IMR-90 (cell line): ENCODE measurements at regions not wholly inside any gene's neighbourhood (a gene's known extent, or its start where the extent isn't known, plus 50 kb on each side); places are given as distances from the start of the nearest gene placed in this dataset.

Experiments used
- BHLHE40 ChIP-seq: fragments of 150-350 bp; IDR thresholded peaks from 2 replicates; pipeline ENCODE4 v1.6.1; 2016; ENCODE audit warnings: mild to moderate bottlenecking, low read depth, low read length
- MAZ ChIP-seq: IDR thresholded peaks from 2 replicates; pipeline ENCODE4 v1.6.1; 2012; ENCODE audit warnings: low read depth, mild to moderate bottlenecking, low read length, improper control_type of control experiment, moderate library complexity, borderline replicate concordance
- MXI1 ChIP-seq: IDR thresholded peaks from 2 replicates; pipeline ENCODE4 v1.6.1; 2012; ENCODE audit warnings: low read depth, mild to moderate bottlenecking, low read length, moderate library complexity, borderline replicate concordance
- POLR2A ChIP-seq: IDR thresholded peaks from 2 replicates; pipeline ENCODE4 v1.6.1; 2012; ENCODE audit warnings: mild to moderate bottlenecking, low read depth, low read length
- RAD21 ChIP-seq: IDR thresholded peaks from 2 replicates; pipeline ENCODE4 v1.6.1; 2012; ENCODE audit warnings: low read length, improper control_type of control experiment
- RCOR1 ChIP-seq: IDR thresholded peaks from 2 replicates; pipeline ENCODE4 v1.6.1; 2012; ENCODE audit warnings: mild to moderate bottlenecking, low read length, improper control_type of control experiment; ENCODE audit not compliant: insufficient replicate concordance
- RFX5 ChIP-seq: IDR thresholded peaks from 2 replicates; pipeline ENCODE4 v1.8.0; 2012; ENCODE audit warnings: low read depth, mild to moderate bottlenecking, low read length, moderate library complexity
- SMC3 ChIP-seq: fragments of 150-350 bp; IDR thresholded peaks from 2 replicates; pipeline ENCODE4 v1.6.1; 2016; ENCODE audit warnings: low read depth, mild to moderate bottlenecking, antibody characterized with exemption, low read length, moderate library complexity
- TF ChIP-seq, protein P1 (sequence below): conservative IDR thresholded peaks from 2 replicates; pipeline ENCODE4 v1.5.1; 2012; ENCODE audit warnings: mild to moderate bottlenecking, low read depth, low read length, improper control_type of control experiment
- TF ChIP-seq, protein P2 (sequence below): fragments of 150-350 bp; IDR thresholded peaks from 2 replicates; pipeline ENCODE4 v1.6.1; 2016; ENCODE audit warnings: low read depth, mild to moderate bottlenecking, low read length, moderate library complexity, borderline replicate concordance
- TF ChIP-seq, protein P3 (sequence below): fragments of 150-350 bp; IDR thresholded peaks from 2 replicates; pipeline ENCODE4 v1.6.1; 2017; ENCODE audit warnings: mild to moderate bottlenecking, antibody characterized with exemption, low read length, low read depth

DNA sequence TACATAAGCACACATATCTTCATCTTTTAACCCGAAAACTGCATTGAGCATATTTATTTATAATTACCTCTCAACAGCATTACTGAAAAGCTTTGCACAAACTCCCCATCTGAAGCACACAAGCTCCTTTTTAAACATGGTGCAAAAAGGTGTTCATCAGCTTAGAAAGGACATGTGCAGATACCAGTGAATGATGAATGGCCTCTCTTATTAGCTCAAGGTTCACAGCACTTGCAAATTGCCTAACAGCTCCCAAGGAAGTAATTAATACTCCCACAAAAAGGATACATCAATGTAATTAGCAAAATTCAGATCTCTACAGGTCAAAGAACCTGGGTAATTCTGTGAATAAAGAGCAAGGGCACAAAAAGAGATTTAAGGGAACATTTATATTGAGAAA, 422.0 kb downstream of the HINT1 start:
- TF ChIP-seq POLR2A = no peak
- TF ChIP-seq, protein P1, sequence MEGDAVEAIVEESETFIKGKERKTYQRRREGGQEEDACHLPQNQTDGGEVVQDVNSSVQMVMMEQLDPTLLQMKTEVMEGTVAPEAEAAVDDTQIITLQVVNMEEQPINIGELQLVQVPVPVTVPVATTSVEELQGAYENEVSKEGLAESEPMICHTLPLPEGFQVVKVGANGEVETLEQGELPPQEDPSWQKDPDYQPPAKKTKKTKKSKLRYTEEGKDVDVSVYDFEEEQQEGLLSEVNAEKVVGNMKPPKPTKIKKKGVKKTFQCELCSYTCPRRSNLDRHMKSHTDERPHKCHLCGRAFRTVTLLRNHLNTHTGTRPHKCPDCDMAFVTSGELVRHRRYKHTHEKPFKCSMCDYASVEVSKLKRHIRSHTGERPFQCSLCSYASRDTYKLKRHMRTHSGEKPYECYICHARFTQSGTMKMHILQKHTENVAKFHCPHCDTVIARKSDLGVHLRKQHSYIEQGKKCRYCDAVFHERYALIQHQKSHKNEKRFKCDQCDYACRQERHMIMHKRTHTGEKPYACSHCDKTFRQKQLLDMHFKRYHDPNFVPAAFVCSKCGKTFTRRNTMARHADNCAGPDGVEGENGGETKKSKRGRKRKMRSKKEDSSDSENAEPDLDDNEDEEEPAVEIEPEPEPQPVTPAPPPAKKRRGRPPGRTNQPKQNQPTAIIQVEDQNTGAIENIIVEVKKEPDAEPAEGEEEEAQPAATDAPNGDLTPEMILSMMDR = no peak
- no peak for TF ChIP-seq RCOR1
- TF ChIP-seq RFX5 = no peak
- TF ChIP-seq SMC3 = no peak
- TF ChIP-seq, protein P2, sequence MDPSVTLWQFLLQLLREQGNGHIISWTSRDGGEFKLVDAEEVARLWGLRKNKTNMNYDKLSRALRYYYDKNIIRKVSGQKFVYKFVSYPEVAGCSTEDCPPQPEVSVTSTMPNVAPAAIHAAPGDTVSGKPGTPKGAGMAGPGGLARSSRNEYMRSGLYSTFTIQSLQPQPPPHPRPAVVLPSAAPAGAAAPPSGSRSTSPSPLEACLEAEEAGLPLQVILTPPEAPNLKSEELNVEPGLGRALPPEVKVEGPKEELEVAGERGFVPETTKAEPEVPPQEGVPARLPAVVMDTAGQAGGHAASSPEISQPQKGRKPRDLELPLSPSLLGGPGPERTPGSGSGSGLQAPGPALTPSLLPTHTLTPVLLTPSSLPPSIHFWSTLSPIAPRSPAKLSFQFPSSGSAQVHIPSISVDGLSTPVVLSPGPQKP = no peak
- TF ChIP-seq RAD21 = no peak
- no peak for TF ChIP-seq MXI1
- TF ChIP-seq MAZ = no peak
- TF ChIP-seq, protein P3, sequence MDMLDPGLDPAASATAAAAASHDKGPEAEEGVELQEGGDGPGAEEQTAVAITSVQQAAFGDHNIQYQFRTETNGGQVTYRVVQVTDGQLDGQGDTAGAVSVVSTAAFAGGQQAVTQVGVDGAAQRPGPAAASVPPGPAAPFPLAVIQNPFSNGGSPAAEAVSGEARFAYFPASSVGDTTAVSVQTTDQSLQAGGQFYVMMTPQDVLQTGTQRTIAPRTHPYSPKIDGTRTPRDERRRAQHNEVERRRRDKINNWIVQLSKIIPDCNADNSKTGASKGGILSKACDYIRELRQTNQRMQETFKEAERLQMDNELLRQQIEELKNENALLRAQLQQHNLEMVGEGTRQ = no peak
- no peak for TF ChIP-seq BHLHE40
